HCT116 (cell line): ENCODE measurements at regions not wholly inside any gene's neighbourhood (a gene's known extent, or its start where the extent isn't known, plus 50 kb on each side); places are given as distances from the start of the nearest gene placed in this dataset.
"Not testable (repeated sequence)": the region's sequence is repeated elsewhere in the genome, so short reads cannot be mapped to it uniquely, and the experiment has no call there.

Source experiments
- ATAC-seq: fragments of 200-7000 bp; cut with Tn5 transposase; 2 replicates; pipeline ENCODE4 v1.9.1; 2020; ENCODE audit warnings: mild to moderate bottlenecking, moderate library complexity
- BruUV-seq: library from RNA; stranded (reverse); fragments of 400-500 nt; replicated peaks from 2 replicates; lab custom pipeline; 2021; lab: Mats Ljungman, UMichigan
- CTCF ChIA-PET: fragments of 300-600 bp; sonication (Branson Sonifier 250); formaldehyde crosslinking; loops from one replicate; lab custom pipeline; 2021; ENCODE audit warnings: antibody characterized with exemption; lab: Charles Lee
- POLR2A ChIA-PET: fragments of 300-600, 350-600 bp; sonication (Branson Sonifier 250); formaldehyde crosslinking; loops from one replicate; lab custom pipeline; 2021; ENCODE audit warnings: antibody characterized with exemption; lab: Charles Lee
- RAD21 ChIA-PET, 2 experiments: fragments of 300-600 bp; sonication (Branson Sonifier 250); formaldehyde crosslinking; loops; one replicate each; lab custom pipeline; 2023; ENCODE audit warnings: low total read pairs in 2 of 2; ENCODE audit not compliant: uncharacterized antibody in 2 of 2, unreplicated experiment in 2 of 2, low non-redundant PET in 1 of 2; lab: Charles Lee
- DNase-seq: peaks from one replicate; pipeline ENCODE4 v3.0.0-alpha.2; 2010; ENCODE audit warnings: low read depth, low spot score
- H2AFZ ChIP-seq: fragments of 200-600 bp; shearing (Covaris generic), sonication (generic); 2 replicates; pipeline ENCODE4 v1.6.1; 2017; ENCODE audit warnings: low read depth, mixed run types, mixed read lengths, antibody characterized with exemption, low read length; ENCODE audit not compliant: poor library complexity, severe bottlenecking
- H3K27ac ChIP-seq: 2 replicates; pipeline ENCODE4 v1.5.1; 2012; ENCODE audit warnings: low read depth, low read length
- H3K27me3 ChIP-seq: fragments of 200-600 bp; sonication (generic); 2 replicates; pipeline ENCODE4 v1.6.1; 2016; ENCODE audit warnings: mixed run types, low read length, mixed read lengths; ENCODE audit not compliant: insufficient read depth
- H3K36me3 ChIP-seq, 2 experiments: fragments of 200-500 bp in 1 of 2; fragments of 200-600 bp in 1 of 2; sonication (Bioruptor generic) in 1 of 2; sonication (generic) in 1 of 2; 2 replicates each; pipeline versions ENCODE4 v1.5.1 to v1.6.1; 2014 to 2016; ENCODE audit warnings: low read length in 2 of 2, inconsistent platforms in 1 of 2, mixed read lengths in 1 of 2, mixed run types in 1 of 2; ENCODE audit not compliant: insufficient read depth in 2 of 2, control insufficient read depth in 1 of 2
- H3K4me1 ChIP-seq, 2 experiments: fragments of 200-600 bp in 1 of 2; sonication (generic) in 1 of 2; 2 replicates each; pipeline versions ENCODE4 v1.5.1 to v1.6.1; 2012 to 2017; ENCODE audit warnings: low read length in 2 of 2, inconsistent platforms in 1 of 2, mild to moderate bottlenecking in 1 of 2, mixed read lengths in 1 of 2, mixed run types in 1 of 2, moderate library complexity in 1 of 2; ENCODE audit not compliant: insufficient read depth in 2 of 2, control insufficient read depth in 1 of 2
- H3K4me2 ChIP-seq: fragments of 200-600 bp; sonication (generic); 2 replicates; pipeline ENCODE4 v1.6.1; 2017; ENCODE audit warnings: mixed run types, low read length, mixed read lengths
- H3K4me3 ChIP-seq, 2 experiments: fragments of 200-600 bp in 1 of 2; sonication (generic) in 1 of 2; replicated peaks in 1 of 2; 2 replicates each; pipeline ENCODE4 v1.5.1; 2011 to 2016; ENCODE audit warnings: low read length in 2 of 2, control low read depth in 1 of 2, low read depth in 1 of 2, mild to moderate bottlenecking in 1 of 2, mixed read lengths in 1 of 2, mixed run types in 1 of 2
- H3K79me2 ChIP-seq: fragments of 200-600 bp; sonication (generic); 2 replicates; pipeline ENCODE4 v1.6.1; 2017; ENCODE audit warnings: mild to moderate bottlenecking, mixed run types, low read length, moderate library complexity, mixed read lengths; ENCODE audit not compliant: insufficient read depth
- H3K9ac ChIP-seq: fragments of 200-600 bp; sonication (generic); 2 replicates; pipeline ENCODE4 v1.6.1; 2016; ENCODE audit warnings: low read length, mixed read lengths
- H3K9me2 ChIP-seq: fragments of 200-600 bp; sonication (generic), shearing (Covaris generic); 2 replicates; pipeline ENCODE4 v1.6.1; 2017; ENCODE audit warnings: mixed run types, mild to moderate bottlenecking, moderate library complexity; ENCODE audit not compliant: insufficient read depth
- H3K9me3 ChIP-seq, 2 experiments: fragments of 200-500 bp in 1 of 2; fragments of 200-600 bp in 1 of 2; sonication (Bioruptor generic) in 1 of 2; sonication (generic) in 1 of 2; 2 replicates each; pipeline ENCODE4 v1.6.1; 2014 to 2017; ENCODE audit warnings: low read length in 2 of 2, mixed read lengths in 2 of 2, inconsistent platforms in 1 of 2, low read depth in 1 of 2, mild to moderate bottlenecking in 1 of 2, mixed run types in 1 of 2, moderate library complexity in 1 of 2; ENCODE audit not compliant: control insufficient read depth in 1 of 2, insufficient read depth in 1 of 2
- H4K20me1 ChIP-seq: fragments of 200-600 bp; sonication (generic), shearing (Covaris generic); 2 replicates; pipeline ENCODE4 v1.6.1; 2017; ENCODE audit warnings: mixed run types, mild to moderate bottlenecking, moderate library complexity; ENCODE audit not compliant: insufficient read depth
- FOSL1 ChIP-seq: IDR thresholded peaks from 2 replicates; pipeline ENCODE4 v1.6.1; 2012; ENCODE audit warnings: low read depth
- MAX ChIP-seq: IDR thresholded peaks from 2 replicates; pipeline ENCODE4 v1.6.1; 2012
- SIN3A ChIP-seq: IDR thresholded peaks from 2 replicates; pipeline ENCODE4 v1.6.1; 2012; ENCODE audit warnings: low read depth
- SP1 ChIP-seq: IDR thresholded peaks from 2 replicates; pipeline ENCODE4 v1.6.1; 2012; ENCODE audit warnings: low read depth
- YY1 ChIP-seq: IDR thresholded peaks from 2 replicates; pipeline ENCODE4 v1.6.1; 2011; ENCODE audit warnings: low read length, low read depth, moderate library complexity, mild to moderate bottlenecking; ENCODE audit not compliant: insufficient replicate concordance; ENCODE audit errors: extremely low read depth
- ZBTB33 ChIP-seq: IDR thresholded peaks from 2 replicates; pipeline ENCODE4 v1.6.1; 2011; ENCODE audit warnings: mild to moderate bottlenecking, low read length, moderate library complexity; ENCODE audit not compliant: insufficient replicate concordance; ENCODE audit errors: extremely low read depth
- intact Hi-C: fragments of 100-400 bp; cut with micrococcal nuclease; formaldehyde crosslinking; loops from 2 replicates; pipeline ENCODE4 v1.10.0; 2022
- TF ChIP-seq, protein P1 (sequence below): IDR thresholded peaks from 2 replicates; pipeline ENCODE4 v1.6.1; 2012; ENCODE audit warnings: low read depth

DNA sequence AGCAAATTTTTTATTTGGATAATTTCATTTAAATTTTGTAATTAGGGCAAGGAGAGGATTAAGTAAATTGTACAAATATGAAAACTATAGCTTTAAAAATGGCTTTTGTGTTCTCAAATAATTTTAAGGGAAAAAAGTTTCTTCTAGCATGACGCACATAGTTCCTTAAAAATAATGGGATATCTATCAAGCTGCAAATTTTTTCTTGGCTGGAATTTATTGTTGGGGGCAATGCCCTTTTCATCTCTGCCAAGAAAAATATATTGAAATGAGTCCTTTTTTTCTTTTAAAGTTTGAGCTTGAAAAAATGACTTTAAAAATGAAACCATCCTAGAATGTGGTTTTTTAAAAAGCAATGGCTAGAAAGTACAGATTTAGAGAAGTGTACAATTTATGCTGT lies 154.4 kb upstream of the UGT8 start:
- Histone ChIP-seq H3K27me3 (no peaks in the 10 kb centered on the region), H3K4me3 (no peak overlapping the region), H3K4me1 (no peaks in the 10 kb centered on the region), H3K27ac (no peak overlapping the region), H3K9me2 (no peaks in the 10 kb centered on the region), H3K9me3 (no peaks in the 10 kb centered on the region), H3K9ac (no peak overlapping the region), H2AFZ (no peak overlapping the region), H3K4me2 (no peak overlapping the region), H4K20me1 (no peaks in the 10 kb centered on the region), H3K36me3 (no peaks in the 10 kb centered on the region), H3K79me2 (no peaks in the 10 kb centered on the region)
- ATAC-seq (no peak), DNase-seq (no peak)
- ChIA-PET POLR2A (no interaction called here), RAD21 (no interaction called here), CTCF (no interaction called here)
- no peak for TF ChIP-seq MAX
- TF ChIP-seq FOSL1: no peak
- no peak for TF ChIP-seq SIN3A
- TF ChIP-seq, protein P1, sequence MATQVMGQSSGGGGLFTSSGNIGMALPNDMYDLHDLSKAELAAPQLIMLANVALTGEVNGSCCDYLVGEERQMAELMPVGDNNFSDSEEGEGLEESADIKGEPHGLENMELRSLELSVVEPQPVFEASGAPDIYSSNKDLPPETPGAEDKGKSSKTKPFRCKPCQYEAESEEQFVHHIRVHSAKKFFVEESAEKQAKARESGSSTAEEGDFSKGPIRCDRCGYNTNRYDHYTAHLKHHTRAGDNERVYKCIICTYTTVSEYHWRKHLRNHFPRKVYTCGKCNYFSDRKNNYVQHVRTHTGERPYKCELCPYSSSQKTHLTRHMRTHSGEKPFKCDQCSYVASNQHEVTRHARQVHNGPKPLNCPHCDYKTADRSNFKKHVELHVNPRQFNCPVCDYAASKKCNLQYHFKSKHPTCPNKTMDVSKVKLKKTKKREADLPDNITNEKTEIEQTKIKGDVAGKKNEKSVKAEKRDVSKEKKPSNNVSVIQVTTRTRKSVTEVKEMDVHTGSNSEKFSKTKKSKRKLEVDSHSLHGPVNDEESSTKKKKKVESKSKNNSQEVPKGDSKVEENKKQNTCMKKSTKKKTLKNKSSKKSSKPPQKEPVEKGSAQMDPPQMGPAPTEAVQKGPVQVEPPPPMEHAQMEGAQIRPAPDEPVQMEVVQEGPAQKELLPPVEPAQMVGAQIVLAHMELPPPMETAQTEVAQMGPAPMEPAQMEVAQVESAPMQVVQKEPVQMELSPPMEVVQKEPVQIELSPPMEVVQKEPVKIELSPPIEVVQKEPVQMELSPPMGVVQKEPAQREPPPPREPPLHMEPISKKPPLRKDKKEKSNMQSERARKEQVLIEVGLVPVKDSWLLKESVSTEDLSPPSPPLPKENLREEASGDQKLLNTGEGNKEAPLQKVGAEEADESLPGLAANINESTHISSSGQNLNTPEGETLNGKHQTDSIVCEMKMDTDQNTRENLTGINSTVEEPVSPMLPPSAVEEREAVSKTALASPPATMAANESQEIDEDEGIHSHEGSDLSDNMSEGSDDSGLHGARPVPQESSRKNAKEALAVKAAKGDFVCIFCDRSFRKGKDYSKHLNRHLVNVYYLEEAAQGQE: no peak
- no peak for TF ChIP-seq ZBTB33
- no peak for TF ChIP-seq SP1
- no peak for TF ChIP-seq YY1
- intact Hi-C loops: no loop called here
- BruUV-seq: no TSS peak

- POLR2A ChIA-PET, H3K27me3 ChIP-seq, H3K4me1 ChIP-seq, H3K9me3 ChIP-seq, H3K36me3 ChIP-seq, BruUV-seq, H4K20me1 ChIP-seq, CTCF ChIA-PET, H3K9me2 ChIP-seq, H3K4me3 ChIP-seq, H2AFZ ChIP-seq, DNase-seq, H3K27ac ChIP-seq, RAD21 ChIA-PET, H3K4me2 ChIP-seq, ATAC-seq, H3K79me2 ChIP-seq, intact Hi-C loops, H3K9ac ChIP-seq: not testable (repeated sequence)
Observed at GRCh38 chr4:114447963-114448516, 150.6 kb upstream of the UGT8 start.
